HFFc6 (cell line): ENCODE measurements at regions not wholly inside any gene's neighbourhood (a gene's known extent, or its start where the extent isn't known, plus 50 kb on each side); places are given as distances from the start of the nearest gene placed in this dataset.

Experiments
- DNase-seq: peaks from one replicate; pipeline ENCODE4 v3.0.0-alpha.2; 2018
- H3K27ac Mint-ChIP-seq: 2 replicates; pipeline ENCODE4 v1.8.0; 2020; ENCODE audit warnings: mild to moderate bottlenecking, mixed read lengths
- H3K27me3 Mint-ChIP-seq: 2 replicates; pipeline ENCODE4 v1.8.0; 2021; ENCODE audit warnings: mild to moderate bottlenecking, moderate library complexity, mixed read lengths; ENCODE audit not compliant: insufficient read depth
- H3K36me3 Mint-ChIP-seq: 2 replicates; pipeline ENCODE4 v1.8.0; 2021; ENCODE audit warnings: low read depth, mixed read lengths
- H3K4me1 Mint-ChIP-seq: 2 replicates; pipeline ENCODE4 v1.8.0; 2020; ENCODE audit warnings: low read depth, mixed read lengths
- H3K4me3 Mint-ChIP-seq: 2 replicates; pipeline ENCODE4 v1.8.0; 2020; ENCODE audit warnings: mild to moderate bottlenecking, moderate library complexity, mixed read lengths
- H3K9me3 Mint-ChIP-seq: 2 replicates; pipeline ENCODE4 v1.8.0; 2020; ENCODE audit warnings: mild to moderate bottlenecking, mixed read lengths
- CTCF ChIP-seq: fragments of 200-600 bp; sonication (generic); IDR thresholded peaks from 2 replicates; pipeline ENCODE4 v1.5.0; 2021; ENCODE audit warnings: antibody characterized with exemption, mild to moderate bottlenecking

- H3K27me3 Mint-ChIP-seq = no peaks in the 10 kb centered on the region
- no peaks in the 10 kb centered on the region; the same call in none of the 2 replicates for H3K9me3 Mint-ChIP-seq
- no peaks in the 10 kb centered on the region for H3K4me1 Mint-ChIP-seq
- no peak overlapping the region for H3K4me3 Mint-ChIP-seq
- no peaks in the 10 kb centered on the region for H3K36me3 Mint-ChIP-seq
- no peak for TF ChIP-seq CTCF
- DNase-seq = no peak
- H3K27ac Mint-ChIP-seq = no peak overlapping the region
Measured at GRCh38 chr12:41699658-41700057, 445.0 kb downstream of the GXYLT1 start.

DNA sequence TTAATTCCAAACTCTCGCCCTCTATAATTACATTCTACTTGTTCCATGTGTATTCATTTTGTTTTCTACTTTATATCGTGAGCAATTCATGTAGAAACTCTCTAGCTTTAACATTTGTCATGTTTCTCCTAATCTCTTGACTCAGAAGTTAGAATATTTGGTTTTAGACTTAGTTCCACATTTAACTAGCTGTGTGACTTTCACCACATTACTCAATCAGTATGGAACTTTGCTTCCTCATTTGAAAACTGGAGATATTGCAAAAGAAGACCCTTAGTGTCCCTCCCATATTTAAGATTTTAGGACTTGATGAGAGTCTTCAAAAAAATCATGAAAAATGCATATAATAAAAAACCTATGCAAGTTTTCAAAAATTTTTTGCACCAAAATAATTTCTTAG lies 447.5 kb downstream of the GXYLT1 start:
- Mint-ChIP-seq H3K9me3 (no peaks in the 10 kb centered on the region; the same call in none of the 2 replicates), H3K4me3 (no peak overlapping the region), H3K27ac (no peak overlapping the region), H3K4me1 (no peaks in the 10 kb centered on the region), H3K27me3 (no peaks in the 10 kb centered on the region), H3K36me3 (no peaks in the 10 kb centered on the region)
- TF ChIP-seq CTCF = no peak
- DNase-seq = no peak

GRCh38 chr12:41684997-41685396 lies 459.7 kb downstream of the GXYLT1 start:
- Mint-ChIP-seq H3K27ac (no peak overlapping the region), H3K27me3 (no peaks in the 10 kb centered on the region), H3K4me3 (no peak overlapping the region), H3K9me3 (peaks cover 24% of the 10 kb centered on the region), H3K36me3 (no peaks in the 10 kb centered on the region), H3K4me1 (no peaks in the 10 kb centered on the region)
- TF ChIP-seq CTCF = no peak
- no peak for DNase-seq

GRCh38 chr12:41683513-41684240 lies 461.0 kb downstream of the GXYLT1 start:
- H3K36me3 Mint-ChIP-seq = no peaks in the 10 kb centered on the region
- H3K27me3 Mint-ChIP-seq = no peaks in the 10 kb centered on the region
- peaks cover 33% of the 10 kb centered on the region for H3K9me3 Mint-ChIP-seq
- no peaks in the 10 kb centered on the region for H3K4me1 Mint-ChIP-seq
- no peak overlapping the region for H3K4me3 Mint-ChIP-seq
- H3K27ac Mint-ChIP-seq = no peak overlapping the region
- no peak for TF ChIP-seq CTCF
- no peak for DNase-seq

- DNase-seq = no peak
- Mint-ChIP-seq H3K9me3 (peaks cover 36% of the 10 kb centered on the region), H3K4me1 (no peaks in the 10 kb centered on the region), H3K27me3 (no peaks in the 10 kb centered on the region), H3K27ac (no peak overlapping the region), H3K4me3 (no peak overlapping the region), H3K36me3 (no peaks in the 10 kb centered on the region)
- TF ChIP-seq CTCF = no peak
Measured at GRCh38 chr12:41683023-41683422, 461.7 kb downstream of the GXYLT1 start.
